HCT116 (cell line): ENCODE measurements at regions not wholly inside any gene's neighbourhood (a gene's known extent, or its start where the extent isn't known, plus 50 kb on each side); places are given as distances from the start of the nearest gene placed in this dataset.

ENCODE experiments used
- ATAC-seq: fragments of 200-7000 bp; cut with Tn5 transposase; 2 replicates; pipeline ENCODE4 v1.9.1; 2020; ENCODE audit warnings: mild to moderate bottlenecking, moderate library complexity
- BruUV-seq: library from RNA; stranded (reverse); fragments of 400-500 nt; replicated peaks from 2 replicates; lab custom pipeline; 2021; lab: Mats Ljungman, UMichigan
- CTCF ChIA-PET: fragments of 300-600 bp; sonication (Branson Sonifier 250); formaldehyde crosslinking; loops from one replicate; lab custom pipeline; 2021; ENCODE audit warnings: antibody characterized with exemption; lab: Charles Lee
- POLR2A ChIA-PET: fragments of 300-600, 350-600 bp; sonication (Branson Sonifier 250); formaldehyde crosslinking; loops from one replicate; lab custom pipeline; 2021; ENCODE audit warnings: antibody characterized with exemption; lab: Charles Lee
- RAD21 ChIA-PET, 2 experiments: fragments of 300-600 bp; sonication (Branson Sonifier 250); formaldehyde crosslinking; loops; one replicate each; lab custom pipeline; 2023; ENCODE audit warnings: low total read pairs in 2 of 2; ENCODE audit not compliant: uncharacterized antibody in 2 of 2, unreplicated experiment in 2 of 2, low non-redundant PET in 1 of 2; lab: Charles Lee
- DNase-seq: peaks from one replicate; pipeline ENCODE4 v3.0.0-alpha.2; 2010; ENCODE audit warnings: low read depth, low spot score
- H2AFZ ChIP-seq: fragments of 200-600 bp; shearing (Covaris generic), sonication (generic); 2 replicates; pipeline ENCODE4 v1.6.1; 2017; ENCODE audit warnings: low read depth, mixed run types, mixed read lengths, antibody characterized with exemption, low read length; ENCODE audit not compliant: poor library complexity, severe bottlenecking
- H3K27ac ChIP-seq: 2 replicates; pipeline ENCODE4 v1.5.1; 2012; ENCODE audit warnings: low read depth, low read length
- H3K27me3 ChIP-seq: fragments of 200-600 bp; sonication (generic); 2 replicates; pipeline ENCODE4 v1.6.1; 2016; ENCODE audit warnings: mixed run types, low read length, mixed read lengths; ENCODE audit not compliant: insufficient read depth
- H3K36me3 ChIP-seq, 2 experiments: fragments of 200-500 bp in 1 of 2; fragments of 200-600 bp in 1 of 2; sonication (Bioruptor generic) in 1 of 2; sonication (generic) in 1 of 2; 2 replicates each; pipeline versions ENCODE4 v1.5.1 to v1.6.1; 2014 to 2016; ENCODE audit warnings: low read length in 2 of 2, inconsistent platforms in 1 of 2, mixed read lengths in 1 of 2, mixed run types in 1 of 2; ENCODE audit not compliant: insufficient read depth in 2 of 2, control insufficient read depth in 1 of 2
- H3K4me1 ChIP-seq, 2 experiments: fragments of 200-600 bp in 1 of 2; sonication (generic) in 1 of 2; 2 replicates each; pipeline versions ENCODE4 v1.5.1 to v1.6.1; 2012 to 2017; ENCODE audit warnings: low read length in 2 of 2, inconsistent platforms in 1 of 2, mild to moderate bottlenecking in 1 of 2, mixed read lengths in 1 of 2, mixed run types in 1 of 2, moderate library complexity in 1 of 2; ENCODE audit not compliant: insufficient read depth in 2 of 2, control insufficient read depth in 1 of 2
- H3K4me2 ChIP-seq: fragments of 200-600 bp; sonication (generic); 2 replicates; pipeline ENCODE4 v1.6.1; 2017; ENCODE audit warnings: mixed run types, low read length, mixed read lengths
- H3K4me3 ChIP-seq, 2 experiments: fragments of 200-600 bp in 1 of 2; sonication (generic) in 1 of 2; replicated peaks in 1 of 2; 2 replicates each; pipeline ENCODE4 v1.5.1; 2011 to 2016; ENCODE audit warnings: low read length in 2 of 2, control low read depth in 1 of 2, low read depth in 1 of 2, mild to moderate bottlenecking in 1 of 2, mixed read lengths in 1 of 2, mixed run types in 1 of 2
- H3K79me2 ChIP-seq: fragments of 200-600 bp; sonication (generic); 2 replicates; pipeline ENCODE4 v1.6.1; 2017; ENCODE audit warnings: mild to moderate bottlenecking, mixed run types, low read length, moderate library complexity, mixed read lengths; ENCODE audit not compliant: insufficient read depth
- H3K9ac ChIP-seq: fragments of 200-600 bp; sonication (generic); 2 replicates; pipeline ENCODE4 v1.6.1; 2016; ENCODE audit warnings: low read length, mixed read lengths
- H3K9me2 ChIP-seq: fragments of 200-600 bp; sonication (generic), shearing (Covaris generic); 2 replicates; pipeline ENCODE4 v1.6.1; 2017; ENCODE audit warnings: mixed run types, mild to moderate bottlenecking, moderate library complexity; ENCODE audit not compliant: insufficient read depth
- H3K9me3 ChIP-seq, 2 experiments: fragments of 200-500 bp in 1 of 2; fragments of 200-600 bp in 1 of 2; sonication (Bioruptor generic) in 1 of 2; sonication (generic) in 1 of 2; 2 replicates each; pipeline ENCODE4 v1.6.1; 2014 to 2017; ENCODE audit warnings: low read length in 2 of 2, mixed read lengths in 2 of 2, inconsistent platforms in 1 of 2, low read depth in 1 of 2, mild to moderate bottlenecking in 1 of 2, mixed run types in 1 of 2, moderate library complexity in 1 of 2; ENCODE audit not compliant: control insufficient read depth in 1 of 2, insufficient read depth in 1 of 2
- H4K20me1 ChIP-seq: fragments of 200-600 bp; sonication (generic), shearing (Covaris generic); 2 replicates; pipeline ENCODE4 v1.6.1; 2017; ENCODE audit warnings: mixed run types, mild to moderate bottlenecking, moderate library complexity; ENCODE audit not compliant: insufficient read depth
- CEBPB ChIP-seq: IDR thresholded peaks from 2 replicates; pipeline ENCODE4 v1.6.1; 2012; ENCODE audit warnings: low read depth
- EGR1 ChIP-seq: IDR thresholded peaks from 2 replicates; pipeline ENCODE4 v1.6.1; 2012; ENCODE audit warnings: low read depth
- ELF1 ChIP-seq: IDR thresholded peaks from 2 replicates; pipeline ENCODE4 v1.6.1; 2012; ENCODE audit warnings: low read depth, borderline replicate concordance
- EZH2phosphoT487 ChIP-seq: fragments of 200-600 bp; IDR thresholded peaks from 2 replicates; pipeline ENCODE4 v1.6.1; 2018; ENCODE audit warnings: antibody characterized with exemption, borderline replicate concordance
- FOSL1 ChIP-seq: IDR thresholded peaks from 2 replicates; pipeline ENCODE4 v1.6.1; 2012; ENCODE audit warnings: low read depth
- POLR2AphosphoS5 ChIP-seq: IDR thresholded peaks from 2 replicates; pipeline ENCODE4 v1.6.1; 2011; ENCODE audit warnings: mild to moderate bottlenecking, low read depth, low read length, moderate library complexity
- RAD21 ChIP-seq: IDR thresholded peaks from 2 replicates; pipeline ENCODE4 v1.6.1; 2012; ENCODE audit warnings: low read depth, mild to moderate bottlenecking
- SP1 ChIP-seq: IDR thresholded peaks from 2 replicates; pipeline ENCODE4 v1.6.1; 2012; ENCODE audit warnings: low read depth
- SRF ChIP-seq: IDR thresholded peaks from 2 replicates; pipeline ENCODE4 v1.6.1; 2012; ENCODE audit warnings: low read depth
- YY1 ChIP-seq: IDR thresholded peaks from 2 replicates; pipeline ENCODE4 v1.6.1; 2011; ENCODE audit warnings: low read length, low read depth, moderate library complexity, mild to moderate bottlenecking; ENCODE audit not compliant: insufficient replicate concordance; ENCODE audit errors: extremely low read depth
- ZNF274 ChIP-seq: fragments of 200-500 bp; sonication (Bioruptor generic); IDR thresholded peaks from 2 replicates; pipeline ENCODE4 v1.6.1; 2014; ENCODE audit warnings: mild to moderate bottlenecking, low read depth, low read length, inconsistent platforms
- intact Hi-C: fragments of 100-400 bp; cut with micrococcal nuclease; formaldehyde crosslinking; loops from 2 replicates; pipeline ENCODE4 v1.10.0; 2022
- TF ChIP-seq, protein P1 (sequence below): IDR thresholded peaks from 2 replicates; pipeline ENCODE4 v1.6.1; 2012; ENCODE audit warnings: low read depth
- TF ChIP-seq, protein P2 (sequence below), 3 experiments: fragments of 200-600 bp in 1 of 3; sonication (generic) in 1 of 3; IDR thresholded peaks in 2 of 3; conservative IDR thresholded peaks in 1 of 3; 2 replicates each; pipeline ENCODE4 v1.5.1; 2012 to 2017; ENCODE audit warnings: low read depth in 2 of 3, low read length in 2 of 3, antibody characterized with exemption in 1 of 3, borderline replicate concordance in 1 of 3, control low read depth in 1 of 3, mild to moderate bottlenecking in 1 of 3, mixed read lengths in 1 of 3, mixed run types in 1 of 3, moderate library complexity in 1 of 3; ENCODE audit not compliant: insufficient read depth in 1 of 3
- TF ChIP-seq, protein P3 (sequence below): IDR thresholded peaks from 2 replicates; pipeline ENCODE4 v1.6.1; 2012

DNA sequence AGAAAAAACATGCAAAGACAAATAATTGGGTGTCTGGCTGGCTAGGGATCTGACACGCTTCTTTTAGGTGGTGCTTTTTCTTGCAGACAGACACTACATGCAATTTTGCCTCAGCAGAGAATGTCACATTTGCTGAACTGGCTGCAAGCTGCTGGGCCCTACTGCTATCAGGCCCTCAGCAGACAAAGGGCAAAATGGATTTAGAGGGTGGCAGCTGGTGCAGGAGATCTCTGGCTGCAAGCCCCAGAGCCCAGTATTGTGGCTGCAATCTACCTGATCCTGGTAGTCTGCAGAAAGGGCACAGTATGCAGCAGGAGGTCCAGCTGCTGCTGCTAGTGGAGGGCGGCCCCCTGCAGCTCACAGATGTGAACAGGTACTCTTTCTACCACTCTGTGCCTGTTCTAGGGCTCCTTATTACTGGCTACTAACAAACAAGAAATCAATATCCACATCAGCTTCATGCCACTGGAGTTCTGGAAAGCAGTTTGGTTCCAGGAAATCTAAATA, 796.7 kb upstream of the CELF4 start:
- Histone ChIP-seq H3K9ac (no peak overlapping the region), H3K4me3 (no peak overlapping the region), H3K9me2 (no peaks in the 10 kb centered on the region), H3K27me3 (no peaks in the 10 kb centered on the region), H4K20me1 (no peaks in the 10 kb centered on the region), H3K36me3 (no peaks in the 10 kb centered on the region), H2AFZ (no peak overlapping the region), H3K9me3 (peaks cover 3 to 23% of the 10 kb centered on the region in 2 experiments; a peak in 2 of 4 replicates), H3K27ac (no peak overlapping the region), H3K4me1 (no peaks in the 10 kb centered on the region)
- intact Hi-C loops: no loop called here
- ChIA-PET CTCF (no interaction called here), POLR2A (no interaction called here)
- BruUV-seq: no TSS peak
- ATAC-seq: no peak
- no peak for DNase-seq
- TF ChIP-seq SRF (no peak), FOSL1 (no peak), ZNF274 (no peak), ELF1 (no peak)
- TF ChIP-seq, all 23 proteins: peak for 0
- RAD21 ChIA-PET: no interaction called here
- Histone ChIP-seq H3K79me2 (no peaks in the 10 kb centered on the region), H3K4me2 (no peak overlapping the region)

DNA sequence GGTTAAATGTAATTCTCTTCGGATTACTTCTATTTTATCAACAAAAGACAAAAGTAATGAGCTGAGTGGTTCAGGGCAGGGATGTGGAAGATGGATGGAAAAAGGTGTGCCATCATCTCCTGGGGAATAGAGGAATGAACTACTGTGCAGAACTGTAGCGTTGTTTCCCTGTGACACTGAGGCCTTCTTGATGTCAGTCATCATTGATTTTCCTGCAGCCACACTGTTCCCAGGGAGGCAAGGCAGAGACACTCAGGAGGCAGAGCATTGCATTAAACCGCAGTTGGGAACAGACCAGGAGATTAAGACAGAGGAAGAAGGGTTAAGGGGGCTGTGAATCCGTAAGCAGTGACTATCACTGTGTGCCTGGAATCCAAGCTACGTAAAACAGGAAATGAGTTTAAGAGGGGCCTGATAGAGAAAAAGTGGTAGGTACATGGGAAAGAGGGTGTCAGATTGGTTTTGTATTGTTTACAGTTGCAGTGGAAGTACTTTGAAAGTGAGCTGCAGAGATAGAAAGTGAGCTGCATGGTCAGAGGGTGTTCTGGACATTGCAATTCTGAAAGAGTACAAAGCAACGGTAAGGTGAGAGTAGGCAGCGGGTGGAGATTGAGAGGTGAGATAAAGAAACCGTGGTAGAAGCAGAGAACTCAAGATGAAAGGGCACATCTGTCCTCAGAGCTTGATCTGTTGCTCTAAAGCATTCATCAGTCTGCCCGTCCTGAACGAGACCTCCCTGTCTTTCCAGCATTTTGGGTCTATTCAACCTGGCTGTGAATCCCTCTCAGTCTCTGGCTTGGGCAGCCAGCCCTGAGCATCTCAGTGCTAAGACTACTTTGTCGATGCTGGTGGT, 793.4 kb upstream of the CELF4 start:
- POLR2A ChIA-PET: no interaction called here
- no peak for TF ChIP-seq EZH2phosphoT487
- no peak for TF ChIP-seq SP1
- no peak for TF ChIP-seq CEBPB
- no peak for TF ChIP-seq RAD21
- no peak for TF ChIP-seq EGR1
- no peak for TF ChIP-seq SRF
- TF ChIP-seq, protein P1, sequence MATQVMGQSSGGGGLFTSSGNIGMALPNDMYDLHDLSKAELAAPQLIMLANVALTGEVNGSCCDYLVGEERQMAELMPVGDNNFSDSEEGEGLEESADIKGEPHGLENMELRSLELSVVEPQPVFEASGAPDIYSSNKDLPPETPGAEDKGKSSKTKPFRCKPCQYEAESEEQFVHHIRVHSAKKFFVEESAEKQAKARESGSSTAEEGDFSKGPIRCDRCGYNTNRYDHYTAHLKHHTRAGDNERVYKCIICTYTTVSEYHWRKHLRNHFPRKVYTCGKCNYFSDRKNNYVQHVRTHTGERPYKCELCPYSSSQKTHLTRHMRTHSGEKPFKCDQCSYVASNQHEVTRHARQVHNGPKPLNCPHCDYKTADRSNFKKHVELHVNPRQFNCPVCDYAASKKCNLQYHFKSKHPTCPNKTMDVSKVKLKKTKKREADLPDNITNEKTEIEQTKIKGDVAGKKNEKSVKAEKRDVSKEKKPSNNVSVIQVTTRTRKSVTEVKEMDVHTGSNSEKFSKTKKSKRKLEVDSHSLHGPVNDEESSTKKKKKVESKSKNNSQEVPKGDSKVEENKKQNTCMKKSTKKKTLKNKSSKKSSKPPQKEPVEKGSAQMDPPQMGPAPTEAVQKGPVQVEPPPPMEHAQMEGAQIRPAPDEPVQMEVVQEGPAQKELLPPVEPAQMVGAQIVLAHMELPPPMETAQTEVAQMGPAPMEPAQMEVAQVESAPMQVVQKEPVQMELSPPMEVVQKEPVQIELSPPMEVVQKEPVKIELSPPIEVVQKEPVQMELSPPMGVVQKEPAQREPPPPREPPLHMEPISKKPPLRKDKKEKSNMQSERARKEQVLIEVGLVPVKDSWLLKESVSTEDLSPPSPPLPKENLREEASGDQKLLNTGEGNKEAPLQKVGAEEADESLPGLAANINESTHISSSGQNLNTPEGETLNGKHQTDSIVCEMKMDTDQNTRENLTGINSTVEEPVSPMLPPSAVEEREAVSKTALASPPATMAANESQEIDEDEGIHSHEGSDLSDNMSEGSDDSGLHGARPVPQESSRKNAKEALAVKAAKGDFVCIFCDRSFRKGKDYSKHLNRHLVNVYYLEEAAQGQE: no peak
- no peak for TF ChIP-seq ELF1
- TF ChIP-seq, protein P2, sequence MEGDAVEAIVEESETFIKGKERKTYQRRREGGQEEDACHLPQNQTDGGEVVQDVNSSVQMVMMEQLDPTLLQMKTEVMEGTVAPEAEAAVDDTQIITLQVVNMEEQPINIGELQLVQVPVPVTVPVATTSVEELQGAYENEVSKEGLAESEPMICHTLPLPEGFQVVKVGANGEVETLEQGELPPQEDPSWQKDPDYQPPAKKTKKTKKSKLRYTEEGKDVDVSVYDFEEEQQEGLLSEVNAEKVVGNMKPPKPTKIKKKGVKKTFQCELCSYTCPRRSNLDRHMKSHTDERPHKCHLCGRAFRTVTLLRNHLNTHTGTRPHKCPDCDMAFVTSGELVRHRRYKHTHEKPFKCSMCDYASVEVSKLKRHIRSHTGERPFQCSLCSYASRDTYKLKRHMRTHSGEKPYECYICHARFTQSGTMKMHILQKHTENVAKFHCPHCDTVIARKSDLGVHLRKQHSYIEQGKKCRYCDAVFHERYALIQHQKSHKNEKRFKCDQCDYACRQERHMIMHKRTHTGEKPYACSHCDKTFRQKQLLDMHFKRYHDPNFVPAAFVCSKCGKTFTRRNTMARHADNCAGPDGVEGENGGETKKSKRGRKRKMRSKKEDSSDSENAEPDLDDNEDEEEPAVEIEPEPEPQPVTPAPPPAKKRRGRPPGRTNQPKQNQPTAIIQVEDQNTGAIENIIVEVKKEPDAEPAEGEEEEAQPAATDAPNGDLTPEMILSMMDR (IDR thresholded peaks at IDR 0.05 in 2 of 3, conservative IDR thresholded peaks at IDR 0.05 in 1 of 3; ENCODE audit: borderline replicate concordance in 1 of 3, insufficient read depth in 1 of 3, low read depth in 2 of 3, low read length in 2 of 3): no peak
- no peak for TF ChIP-seq POLR2AphosphoS5
- TF ChIP-seq YY1: no peak
- TF ChIP-seq, protein P3, sequence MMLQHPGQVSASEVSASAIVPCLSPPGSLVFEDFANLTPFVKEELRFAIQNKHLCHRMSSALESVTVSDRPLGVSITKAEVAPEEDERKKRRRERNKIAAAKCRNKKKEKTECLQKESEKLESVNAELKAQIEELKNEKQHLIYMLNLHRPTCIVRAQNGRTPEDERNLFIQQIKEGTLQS: no peak

More for the DNA sequence above, 793.4 kb upstream of the CELF4 start:
- no peak for DNase-seq
- Histone ChIP-seq H2AFZ (no peak overlapping the region), H3K9me2 (no peaks in the 10 kb centered on the region), H3K27me3 (no peaks in the 10 kb centered on the region), H3K9me3 (peaks cover 3 to 31% of the 10 kb centered on the region in 2 experiments; a peak in 2 of 4 replicates), H3K27ac (no peak overlapping the region), H3K4me2 (no peak overlapping the region), H3K79me2 (no peaks in the 10 kb centered on the region), H4K20me1 (no peaks in the 10 kb centered on the region), H3K4me1 (no peaks in the 10 kb centered on the region), H3K4me3 (no peak overlapping the region), H3K9ac (no peak overlapping the region), H3K36me3 (no peaks in the 10 kb centered on the region)
- ATAC-seq: no peak
- intact Hi-C loops: no loop called here
- ChIA-PET CTCF (no interaction called here), RAD21 (no interaction called here)
- no TSS peak for BruUV-seq
